Heart left ventricle (tissue), 13 donors: ENCODE measurements at regions not wholly inside any gene's neighbourhood (a gene's known extent, or its start where the extent isn't known, plus 50 kb on each side); places are given as distances from the start of the nearest gene placed in this dataset.

Experiments
- CTCF ChIP-seq, 12 donors: fragments of 200-600 bp; sonication (generic) in 4 of 12; IDR thresholded peaks; one replicate each; pipeline versions ENCODE4 v1.5.0 to v1.8.0; 2018 to 2022; ENCODE audit warnings: antibody characterized with exemption in 12 of 12, mild to moderate bottlenecking in 5 of 12
- POLR2A ChIP-seq, 2 donors: fragments of 450-650 bp; IDR thresholded peaks; one replicate each; pipeline ENCODE4 v1.6.1; 2017; ENCODE audit warnings: antibody characterized with exemption in 2 of 2, mild to moderate bottlenecking in 2 of 2, moderate library complexity in 2 of 2
- donor health status: ischemic (EF 13 %, LVEDD 7.1; RV severe dilation, severe dysfunction).
- donor health status: DM: no; HTN: yes; CAD: no.
- donor health status: DM: no; HTN: no; CAD: no.
- donor health status: ischemic (EF 25% LVEDD 6.9; RV normal size, moderate dysfunction).
- donor health status: ischemic (EF 25% LVEDD 5.7; RV mildly dilated, moderate dysfunction).
- donor health status: ischemic (EF 35%, LVEDD 5.7; RV mildly dilated, moderate dysfunction).
- donor health status: nonischemic (EF 11% LVEDD 7.7; RV severe dilation, severe dysfunction).
- donor health status: DM: yes; HTN: yes; CAD: no.
- donor health status: PGD.
- donor health status: ischemic (EF 29% LVEDD 5.4; RV normal size, mild dysfunction).
- donor health status: nonischemic (EF 23%, LVEDD 6.1; RV moderate dilation, normal function).

GRCh38 chr6:6479785-6480184 lies 108.7 kb upstream of the LY86 start:
- peak in 6 of 12 donors; percentile 12 to 42 (median 30) for TF ChIP-seq CTCF (IDR thresholded peaks at IDR 0.05)
- no peak for TF ChIP-seq POLR2A (IDR thresholded peaks at IDR 0.05)
